ENCODE measurements at regions not wholly inside any gene's neighbourhood (a gene's known extent, or its start where the extent isn't known, plus 50 kb on each side); places are given as distances from the start of the nearest gene placed in this dataset.
"Not testable (repeated sequence)": the region's sequence is repeated elsewhere in the genome, so short reads cannot be mapped to it uniquely, and the experiment has no call there.

GRCh38 chr16:54766355-54766754 lies 164.3 kb upstream of the IRX5 start:
- in situ Hi-C loops (cut with HindIII; ENCODE audit: low pct_unique_long_range_greater_than_20kb, low sequenced_read_pairs), result no loop called here
- no peak for DNase-seq (ENCODE audit: low read depth, low spot score)

GRCh38 chr16:54750249-54750648 lies 180.4 kb upstream of the IRX5 start:
- in situ Hi-C loops (cut with HindIII; ENCODE audit: low pct_unique_long_range_greater_than_20kb, low sequenced_read_pairs), result no loop called here
- DNase-seq (ENCODE audit: low read depth, low spot score), result no peak

- DNase-seq (ENCODE audit: low read depth, low spot score), result no peak
- in situ Hi-C loops (cut with HindIII; ENCODE audit: low pct_unique_long_range_greater_than_20kb, low sequenced_read_pairs), result no loop called here
These were observed 182.0 kb upstream of the IRX5 start for GRCh38 chr16:54748611-54749190.

GRCh38 chr16:54746596-54746995 lies 184.1 kb upstream of the IRX5 start:
- in situ Hi-C loops (cut with HindIII; ENCODE audit: low pct_unique_long_range_greater_than_20kb, low sequenced_read_pairs), result no loop called here
- DNase-seq (ENCODE audit: low read depth, low spot score), result no peak

DNA sequence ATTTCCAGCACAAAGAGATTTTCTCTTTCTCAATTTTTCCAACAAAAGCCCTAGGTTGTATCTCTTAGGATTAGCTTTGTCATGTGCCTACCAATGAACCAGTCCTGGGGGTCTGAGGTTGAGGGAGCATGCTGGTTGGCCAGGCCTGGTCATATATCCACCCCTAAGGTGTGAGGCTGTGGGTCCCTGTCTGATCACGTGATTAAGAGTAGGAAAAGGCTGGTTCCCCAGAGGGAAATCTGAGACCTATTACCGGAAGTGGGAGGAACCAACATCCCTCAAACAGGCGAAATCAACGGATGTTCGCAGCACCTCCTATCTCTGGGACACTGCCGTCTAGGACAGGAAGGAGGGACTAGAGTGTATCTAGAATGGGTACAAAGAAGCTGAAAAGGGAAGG lies 185.7 kb upstream of the IRX5 start:
- no peak for DNase-seq (ENCODE audit: low read depth, low spot score)
- in situ Hi-C loops (cut with HindIII; ENCODE audit: low pct_unique_long_range_greater_than_20kb, low sequenced_read_pairs), result no loop called here

DNA sequence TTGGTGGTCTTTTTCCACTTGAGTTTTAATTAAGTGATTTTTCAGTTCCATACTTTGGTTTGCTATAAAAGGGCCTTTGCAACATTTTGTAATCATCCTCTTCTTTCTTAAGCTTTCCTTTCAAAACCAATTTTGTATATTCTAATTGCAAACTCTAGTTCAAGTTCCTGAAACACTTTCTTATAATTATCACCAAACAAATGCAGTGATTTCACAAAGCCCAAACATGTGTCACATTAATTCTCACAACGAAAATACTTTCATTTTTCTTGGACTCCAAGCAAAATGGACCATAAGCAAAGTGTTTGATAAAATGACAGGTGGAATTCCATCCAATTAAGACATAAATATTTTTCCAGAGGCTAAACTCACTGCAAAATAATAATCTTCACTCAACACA lies 188.2 kb upstream of the IRX5 start:
- no peak for DNase-seq (ENCODE audit: low read depth, low spot score)

GRCh38 chr16:54739381-54739780 lies 191.3 kb upstream of the IRX5 start:
- in situ Hi-C loops (cut with HindIII; ENCODE audit: low pct_unique_long_range_greater_than_20kb, low sequenced_read_pairs), result no loop called here
- DNase-seq (ENCODE audit: low read depth, low spot score), result no peak

More for the DNA sequence above, 188.2 kb upstream of the IRX5 start:
- in situ Hi-C loops (cut with HindIII; ENCODE audit: low pct_unique_long_range_greater_than_20kb, low sequenced_read_pairs), result no loop called here

- DNase-seq (ENCODE audit: low read depth, low spot score), result no peak
- in situ Hi-C loops (cut with HindIII; ENCODE audit: low pct_unique_long_range_greater_than_20kb, low sequenced_read_pairs), result no loop called here
These were observed 196.5 kb upstream of the IRX5 start for GRCh38 chr16:54734156-54734555.

- DNase-seq (ENCODE audit: low read depth, low spot score); in situ Hi-C loops (cut with HindIII; ENCODE audit: low pct_unique_long_range_greater_than_20kb, low sequenced_read_pairs): not testable (repeated sequence)
These were observed 203.0 kb upstream of the IRX5 start for GRCh38 chr16:54727696-54728095.

DNA sequence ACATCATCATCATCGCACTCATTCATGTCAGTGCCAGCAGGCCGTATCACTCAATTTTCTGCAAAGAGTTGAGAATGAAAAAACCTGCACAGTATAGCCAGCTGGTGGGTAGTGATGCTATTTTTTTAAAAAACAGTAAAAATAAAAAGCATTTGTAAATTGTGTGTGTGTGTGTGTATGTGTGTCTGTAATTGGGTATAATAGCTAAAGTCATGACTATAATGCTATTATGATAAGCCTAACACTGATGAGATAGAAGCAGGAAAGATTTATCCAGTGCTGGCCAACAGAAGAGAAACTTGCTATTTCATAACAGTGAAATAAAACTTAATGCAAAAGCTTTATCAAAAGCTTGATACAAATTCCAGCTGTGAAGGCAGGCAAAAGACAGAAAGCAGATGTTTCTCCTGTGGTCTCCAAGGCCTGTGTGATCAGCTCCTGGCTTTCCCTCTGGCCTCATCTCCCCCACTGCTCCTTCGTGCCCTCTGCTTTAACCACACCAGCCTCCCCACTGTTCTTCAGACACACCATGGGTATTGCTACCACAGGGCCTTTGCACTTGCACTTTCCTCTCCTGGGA lies 206.2 kb upstream of the IRX5 start:
- in situ Hi-C loops (cut with HindIII; ENCODE audit: low pct_unique_long_range_greater_than_20kb, low sequenced_read_pairs), result no loop called here
- DNase-seq (ENCODE audit: low read depth, low spot score), result no peak

DNA sequence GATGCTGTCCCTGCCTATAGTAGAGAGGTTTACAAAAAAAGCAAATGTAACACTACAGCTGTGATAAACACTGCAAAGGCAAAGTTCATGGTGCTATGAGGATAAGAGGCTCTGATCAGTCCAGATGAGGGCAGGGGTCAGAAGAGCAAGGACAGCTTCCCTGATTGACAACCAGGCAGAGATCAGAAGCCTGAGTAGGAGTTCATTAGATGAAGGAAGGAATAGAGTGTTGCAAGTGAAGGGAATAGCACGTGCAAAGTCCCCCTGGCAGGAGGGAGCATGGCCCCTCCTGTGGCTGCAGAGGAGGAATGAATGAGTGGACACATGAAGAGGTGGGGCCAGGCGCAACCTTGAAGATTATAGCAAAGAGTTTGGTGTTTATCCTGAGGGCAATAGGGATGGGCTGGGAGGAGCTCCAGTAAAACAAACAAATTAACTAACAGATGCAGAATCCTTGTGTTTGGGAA lies 208.4 kb upstream of the IRX5 start:
- no peak for DNase-seq (ENCODE audit: low read depth, low spot score)
- in situ Hi-C loops (cut with HindIII; ENCODE audit: low pct_unique_long_range_greater_than_20kb, low sequenced_read_pairs), result no loop called here

- DNase-seq (ENCODE audit: low read depth, low spot score), result peak; percentile 97
- in situ Hi-C loops (cut with HindIII; ENCODE audit: low pct_unique_long_range_greater_than_20kb, low sequenced_read_pairs), result no loop called here
These were observed 210.4 kb upstream of the IRX5 start for GRCh38 chr16:54720259-54720658.

GRCh38 chr16:54719624-54720023 lies 211.0 kb upstream of the IRX5 start:
- in situ Hi-C loops (cut with HindIII; ENCODE audit: low pct_unique_long_range_greater_than_20kb, low sequenced_read_pairs), result no loop called here

DNA sequence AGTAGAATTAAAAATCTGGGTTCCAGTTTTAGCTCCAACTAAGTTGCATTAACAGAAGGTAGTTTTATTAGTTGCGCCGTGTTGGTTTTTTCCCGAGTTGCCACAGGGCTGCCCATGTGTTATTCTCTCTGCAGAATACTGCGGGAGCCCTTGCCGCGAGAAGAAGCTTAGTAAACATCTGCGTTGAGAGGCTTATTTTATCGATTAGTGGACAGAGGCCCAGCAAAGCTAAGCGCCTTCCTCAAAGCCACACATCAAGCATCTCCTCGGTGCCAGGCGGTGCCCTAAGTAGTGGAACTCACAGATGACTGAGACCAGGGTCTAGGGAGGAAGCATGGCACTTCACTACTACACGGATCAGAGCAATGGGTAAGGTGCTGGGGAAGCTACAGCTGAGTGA lies 212.3 kb upstream of the IRX5 start:
- no peak for DNase-seq (ENCODE audit: low read depth, low spot score)
- in situ Hi-C loops (cut with HindIII; ENCODE audit: low pct_unique_long_range_greater_than_20kb, low sequenced_read_pairs), result no loop called here

More at GRCh38 chr16:54719624-54720023, 211.0 kb upstream of the IRX5 start:
- DNase-seq (ENCODE audit: low read depth, low spot score), result no peak

DNA sequence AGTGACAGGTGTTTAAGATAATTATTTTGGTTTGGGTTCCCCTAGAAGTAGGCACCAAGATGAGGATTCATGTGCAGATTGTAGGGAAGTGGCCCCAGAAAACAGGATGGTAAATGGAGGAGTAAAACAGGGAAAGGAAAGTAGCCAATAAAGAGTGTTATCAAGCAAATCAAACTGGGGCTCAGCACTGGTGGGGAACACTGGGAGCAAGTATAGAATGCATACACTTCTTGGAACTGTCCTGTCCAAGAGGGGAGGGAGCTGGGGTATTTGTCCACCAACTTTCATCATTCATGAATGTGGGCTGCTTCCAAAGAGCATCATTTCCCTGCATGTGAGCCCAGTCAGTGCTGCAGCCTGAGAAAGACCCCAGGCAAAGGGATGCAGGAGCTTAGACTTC lies 215.7 kb upstream of the IRX5 start:
- no peak for DNase-seq (ENCODE audit: low read depth, low spot score)
- in situ Hi-C loops (cut with HindIII; ENCODE audit: low pct_unique_long_range_greater_than_20kb, low sequenced_read_pairs), result no loop called here

GRCh38 chr16:54712866-54713265 lies 217.8 kb upstream of the IRX5 start:
- in situ Hi-C loops (cut with HindIII; ENCODE audit: low pct_unique_long_range_greater_than_20kb, low sequenced_read_pairs), result no loop called here
- DNase-seq (ENCODE audit: low read depth, low spot score), result no peak

- no peak for DNase-seq (ENCODE audit: low read depth, low spot score)
- in situ Hi-C loops (cut with HindIII; ENCODE audit: low pct_unique_long_range_greater_than_20kb, low sequenced_read_pairs), result no loop called here
These were observed 222.9 kb upstream of the IRX5 start for GRCh38 chr16:54707813-54708212.

- no peak for DNase-seq (ENCODE audit: low read depth, low spot score)
- in situ Hi-C loops (cut with HindIII; ENCODE audit: low pct_unique_long_range_greater_than_20kb, low sequenced_read_pairs), result no loop called here
These were observed 224.3 kb upstream of the IRX5 start for GRCh38 chr16:54706406-54706805.

GRCh38 chr16:54703339-54703738 lies 227.3 kb upstream of the IRX5 start:
- DNase-seq (ENCODE audit: low read depth, low spot score), result no peak

GRCh38 chr16:54699656-54700055 lies 231.0 kb upstream of the IRX5 start:
- in situ Hi-C loops (cut with HindIII; ENCODE audit: low pct_unique_long_range_greater_than_20kb, low sequenced_read_pairs), result no loop called here
- peak; percentile 60 for DNase-seq (ENCODE audit: low read depth, low spot score)

More at GRCh38 chr16:54703339-54703738, 227.3 kb upstream of the IRX5 start:
- in situ Hi-C loops (cut with HindIII; ENCODE audit: low pct_unique_long_range_greater_than_20kb, low sequenced_read_pairs), result no loop called here

All from SK-MEL-5 (cell line).